ENCODE measurements at regions not wholly inside any gene's neighbourhood (a gene's known extent, or its start where the extent isn't known, plus 50 kb on each side); places are given as distances from the start of the nearest gene placed in this dataset.

- Histone ChIP-seq H2BK120ac (ENCODE audit: low read depth, low read length) (no peak overlapping the region), H3K14ac (replicated peaks; ENCODE audit: low read depth, low read length) (no peak overlapping the region), H3K9ac (ENCODE audit: low read depth, low read length) (no peak overlapping the region), H3K56ac (ENCODE audit: extremely low read depth, insufficient read depth, low read length) (no peak overlapping the region), H3K27me3 (ENCODE audit: control insufficient read depth, insufficient read depth, low read length) (no peaks in the 10 kb centered on the region; the same call in 1 of the 2 replicates), H3K4me1 (ENCODE audit: control insufficient read depth, insufficient read depth, low read length) (no peaks in the 10 kb centered on the region), H3K36me3 (ENCODE audit: control insufficient read depth, insufficient read depth, low read length) (no peaks in the 10 kb centered on the region), H2AK5ac (ENCODE audit: low read depth, low read length) (no peak overlapping the region), H4K8ac (ENCODE audit: low read depth in 2 of 2, low read length in 2 of 2) (no peak overlapping the region), H3K23ac (ENCODE audit: low read depth, low read length) (no peak overlapping the region), H2BK15ac (ENCODE audit: low read depth, low read length) (no peak overlapping the region), H3K79me1 (ENCODE audit: low read depth in 1 of 2, low read length in 2 of 2) (no peaks in the 10 kb centered on the region), H2AK9ac (replicated peaks; ENCODE audit: low read depth, low read length, poor library complexity) (no peak overlapping the region), H4K20me1 (ENCODE audit: insufficient read depth, low read length) (no peaks in the 10 kb centered on the region), H2BK20ac (ENCODE audit: low read depth, low read length) (no peak overlapping the region), H2AFZ (replicated peaks; ENCODE audit: low read length, poor library complexity) (no peak overlapping the region), H2BK5ac (ENCODE audit: low read depth, low read length, poor library complexity, severe bottlenecking) (no peak overlapping the region), H3K4ac (ENCODE audit: low read depth, low read length) (no peak overlapping the region), H4K5ac (ENCODE audit: low read depth, low read length) (no peak overlapping the region), H3K18ac (ENCODE audit: low read depth, low read length) (no peak overlapping the region), H4K91ac (ENCODE audit: insufficient read depth, low read depth, low read length) (no peak overlapping the region), H3K27ac (ENCODE audit: insufficient read depth, low read length) (no peak overlapping the region), H3K4me2 (ENCODE audit: low read depth, low read length) (no peak overlapping the region), H3K9me1 (ENCODE audit: insufficient read depth, low read length) (no peaks in the 10 kb centered on the region), H3K9me3 (ENCODE audit: control insufficient read depth, insufficient read depth, low read length) (no peaks in the 10 kb centered on the region), H3K4me3 (ENCODE audit: insufficient read depth, low read depth, low read length) (no peak overlapping the region)
- intact Hi-C loops (cut with micrococcal nuclease) (no loop called here), in situ Hi-C loops (cut with MboI; ENCODE audit: low sequenced_read_pairs) (no loop called here), dilution Hi-C loops (cut with HindIII; ENCODE audit: low sequenced_read_pairs, unreplicated experiment) (no loop called here)
- TF ChIP-seq MXI1 (IDR thresholded peaks at IDR 0.05; ENCODE audit: borderline replicate concordance, low read depth, low read length) (no peak), NFE2L2 (IDR thresholded peaks at IDR 0.05; ENCODE audit: low read depth, low read length) (no peak), MAZ (IDR thresholded peaks at IDR 0.05; ENCODE audit: borderline replicate concordance, low read depth, low read length) (no peak), CHD1 (IDR thresholded peaks at IDR 0.05; ENCODE audit: low read depth, low read length) (no peak), RFX5 (IDR thresholded peaks at IDR 0.05; ENCODE audit: low read depth, low read length) (no peak), CEBPB (IDR thresholded peaks at IDR 0.05; ENCODE audit: low read depth, low read length) (no peak), MAFK (IDR thresholded peaks at IDR 0.05; ENCODE audit: low read depth, low read length) (no peak), RCOR1 (IDR thresholded peaks at IDR 0.05; ENCODE audit: insufficient replicate concordance, low read length) (no peak), FOS (IDR thresholded peaks at IDR 0.05; ENCODE audit: low read depth, low read length) (no peak), USF2 (IDR thresholded peaks at IDR 0.05; ENCODE audit: low read depth, low read length) (no peak), CTCF (conservative IDR thresholded peaks at IDR 0.05; ENCODE audit: low read depth, low read length) (no peak), RAD21 (IDR thresholded peaks at IDR 0.05; ENCODE audit: low read length) (no peak), ELK1 (IDR thresholded peaks at IDR 0.05; ENCODE audit: borderline replicate concordance, low read depth, low read length) (no peak), BHLHE40 (IDR thresholded peaks at IDR 0.05; ENCODE audit: low read depth, low read length) (no peak), SMC3 (IDR thresholded peaks at IDR 0.05; ENCODE audit: low read depth, low read length) (no peak), POLR2A (IDR thresholded peaks at IDR 0.05; ENCODE audit: low read depth, low read length) (no peak)
- ChIA-PET CTCF (no interaction called here), POLR2A (ENCODE audit: unreplicated experiment) (no interaction called here)
- no peak for DNase-seq
- no TSS peak for BruUV-seq (replicated peaks)
- no CpG with 5 or more reads among the region's 2 CpGs for WGBS, 2 experiments (ENCODE audit: extremely low coverage in 2 of 2, insufficient read length in 1 of 2)
- ATAC-seq (ENCODE audit: low read depth): no peak
Measured at GRCh38 chr3:73214846-73215245, 153.4 kb downstream of the EBLN2 start.
